AG04449 (cell line): ENCODE measurements at regions not wholly inside any gene's neighbourhood (a gene's known extent, or its start where the extent isn't known, plus 50 kb on each side); places are given as distances from the start of the nearest gene placed in this dataset.

Experiments used
- CTCF ChIA-PET: fragments of 350-600 bp; formaldehyde crosslinking; extraction: SDS; loops from one replicate; lab custom pipeline; 2021; ENCODE audit warnings: antibody characterized with exemption; lab: Yijun Ruan, JAX
- POLR2A ChIA-PET: fragments of 400-600, 350-600 bp; formaldehyde crosslinking; extraction: SDS; loops from one replicate; lab custom pipeline; 2020; ENCODE audit warnings: antibody characterized with exemption, inconsistent platforms; lab: Yijun Ruan, JAX
- DNase-seq: peaks from one replicate; pipeline ENCODE4 v3.0.0-alpha.2; 2010; ENCODE audit warnings: low read depth, low spot score
- H3K4me3 ChIP-seq: 2 replicates; pipeline ENCODE4 v1.5.1; 2011; ENCODE audit warnings: low read depth, mild to moderate bottlenecking, control low read depth, low read length
- CTCF ChIP-seq: IDR thresholded peaks from one replicate; pipeline ENCODE4 v1.5.1; 2011; ENCODE audit warnings: mild to moderate bottlenecking, moderate library complexity, low read length, control low read depth, inconsistent platforms; ENCODE audit not compliant: insufficient read depth; ENCODE audit errors: missing control alignments

GRCh38 chr16:51317575-51317974 lies 166.5 kb upstream of the SALL1 start:
- no peak overlapping the region for H3K4me3 ChIP-seq
- ChIA-PET POLR2A (no interaction called here), CTCF (no interaction called here)
- no peak for DNase-seq
- TF ChIP-seq CTCF = no peak

- DNase-seq = no peak
- POLR2A ChIA-PET = no interaction called here
- CTCF ChIA-PET = no interaction called here
- no peak for TF ChIP-seq CTCF
- H3K4me3 ChIP-seq = no peak overlapping the region
Measured at GRCh38 chr16:51313198-51313597, 162.1 kb upstream of the SALL1 start.

- ChIA-PET POLR2A (no interaction called here), CTCF (no interaction called here)
- H3K4me3 ChIP-seq = no peak overlapping the region
- TF ChIP-seq CTCF = no peak
- no peak for DNase-seq
Measured at GRCh38 chr16:51312363-51313150, 161.5 kb upstream of the SALL1 start.

- no peak for DNase-seq
- H3K4me3 ChIP-seq = no peak overlapping the region
- POLR2A ChIA-PET = no interaction called here
- TF ChIP-seq CTCF = no peak
- CTCF ChIA-PET = no interaction called here
Measured at GRCh38 chr16:51310159-51310558, 159.1 kb upstream of the SALL1 start.

- ChIA-PET POLR2A (no interaction called here), CTCF (interaction anchor here (1.6 kb wide), 1 partner anchor 19 kb away, joined by 4 read pairs; no protein-coding TSS in a partner anchor)
- no peak overlapping the region for H3K4me3 ChIP-seq
- no peak for TF ChIP-seq CTCF
- no peak for DNase-seq
Measured at GRCh38 chr16:51306886-51307595, 156.0 kb upstream of the SALL1 start.

GRCh38 chr16:51306116-51306515 lies 155.0 kb upstream of the SALL1 start:
- no peak for TF ChIP-seq CTCF
- CTCF ChIA-PET = interaction anchor here (1.6 kb wide), 1 partner anchor 20 kb away, joined by 4 read pairs; no protein-coding TSS in a partner anchor
- POLR2A ChIA-PET = no interaction called here
- no peak overlapping the region for H3K4me3 ChIP-seq
- no peak for DNase-seq
